ENCODE measurements at regions not wholly inside any gene's neighbourhood (a gene's known extent, or its start where the extent isn't known, plus 50 kb on each side); places are given as distances from the start of the nearest gene placed in this dataset.

GRCh38 chr10:10644008-10644646 lies 373.5 kb upstream of the CELF2 start:
- no peaks in the 10 kb centered on the region for H3K27me3 ChIP-seq
- H3K9me3 ChIP-seq (ENCODE audit: low read depth) = no peaks in the 10 kb centered on the region
- H3K4me1 ChIP-seq (ENCODE audit: low read depth) = peaks cover 18% of the 10 kb centered on the region
- TF ChIP-seq CTCF (IDR thresholded peaks at IDR 0.05; ENCODE audit: low read depth, low read length) = no peak
- no peak overlapping the region for H3K27ac ChIP-seq
- H3K4me3 ChIP-seq = no peak overlapping the region
- no peak for DNase-seq (ENCODE audit: low read depth in 1 of 2, low spot score in 1 of 2)
- H3K36me3 ChIP-seq = no peaks in the 10 kb centered on the region

GRCh38 chr10:10644676-10645385 lies 372.8 kb upstream of the CELF2 start:
- no peak overlapping the region for H3K27ac ChIP-seq
- H3K4me1 ChIP-seq (ENCODE audit: low read depth) = peaks cover 18% of the 10 kb centered on the region
- no peaks in the 10 kb centered on the region for H3K9me3 ChIP-seq (ENCODE audit: low read depth)
- no peak overlapping the region for H3K4me3 ChIP-seq
- TF ChIP-seq CTCF (IDR thresholded peaks at IDR 0.05; ENCODE audit: low read depth, low read length) = no peak
- no peaks in the 10 kb centered on the region for H3K36me3 ChIP-seq
- DNase-seq (ENCODE audit: low read depth in 1 of 2, low spot score in 1 of 2) = peak in 1 of 2 donors; percentile 35
- H3K27me3 ChIP-seq = no peaks in the 10 kb centered on the region

- no peak for DNase-seq (ENCODE audit: low read depth in 1 of 2, low spot score in 1 of 2)
- no peaks in the 10 kb centered on the region for H3K36me3 ChIP-seq
- no peaks in the 10 kb centered on the region for H3K27me3 ChIP-seq
- H3K9me3 ChIP-seq (ENCODE audit: low read depth) = no peaks in the 10 kb centered on the region
- H3K4me1 ChIP-seq (ENCODE audit: low read depth) = peaks cover 14% of the 10 kb centered on the region
- no peak for TF ChIP-seq CTCF (IDR thresholded peaks at IDR 0.05; ENCODE audit: low read depth, low read length)
- no peak overlapping the region for H3K4me3 ChIP-seq
- no peak overlapping the region for H3K27ac ChIP-seq
Observed at GRCh38 chr10:10647331-10647730, 370.3 kb upstream of the CELF2 start.

GRCh38 chr10:10657139-10657760 lies 360.4 kb upstream of the CELF2 start:
- no peak for TF ChIP-seq CTCF (IDR thresholded peaks at IDR 0.05; ENCODE audit: low read depth, low read length)
- no peak overlapping the region for H3K27ac ChIP-seq
- H3K4me1 ChIP-seq (ENCODE audit: low read depth) = no peaks in the 10 kb centered on the region
- no peaks in the 10 kb centered on the region for H3K9me3 ChIP-seq (ENCODE audit: low read depth)
- no peaks in the 10 kb centered on the region for H3K27me3 ChIP-seq
- no peaks in the 10 kb centered on the region for H3K36me3 ChIP-seq
- DNase-seq (ENCODE audit: low read depth in 1 of 2, low spot score in 1 of 2) = no peak
- H3K4me3 ChIP-seq = no peak overlapping the region

- no peaks in the 10 kb centered on the region for H3K9me3 ChIP-seq (ENCODE audit: low read depth)
- no peak for TF ChIP-seq CTCF (IDR thresholded peaks at IDR 0.05; ENCODE audit: low read depth, low read length)
- H3K4me3 ChIP-seq = no peak overlapping the region
- H3K27ac ChIP-seq = no peak overlapping the region
- DNase-seq (ENCODE audit: low read depth in 1 of 2, low spot score in 1 of 2) = peak in 1 of 2 donors; percentile 72
- no peaks in the 10 kb centered on the region for H3K27me3 ChIP-seq
- no peaks in the 10 kb centered on the region for H3K36me3 ChIP-seq
- no peaks in the 10 kb centered on the region for H3K4me1 ChIP-seq (ENCODE audit: low read depth)
Observed at GRCh38 chr10:10658172-10658785, 359.4 kb upstream of the CELF2 start.
